Kidney tubule cell (primary cell): ENCODE measurements at regions not wholly inside any gene's neighbourhood (a gene's known extent, or its start where the extent isn't known, plus 50 kb on each side); places are given as distances from the start of the nearest gene placed in this dataset.

Experiments
- DNase-seq: peaks from one replicate; pipeline ENCODE4 v3.0.0-alpha.2; 2018; ENCODE audit warnings: low spot score

GRCh38 chr9:551986-552929 is 289.2 kb upstream of the DMRT1 start:
- DNase-seq = no peak

- no peak for DNase-seq
These were observed 286.0 kb upstream of the DMRT1 start for GRCh38 chr9:555493-555892.

- DNase-seq = no peak
These were observed 285.3 kb upstream of the DMRT1 start for GRCh38 chr9:556199-556598.

GRCh38 chr9:556675-557074 is 284.8 kb upstream of the DMRT1 start:
- no peak for DNase-seq

- peak; percentile 77 for DNase-seq
These were observed 283.8 kb upstream of the DMRT1 start for GRCh38 chr9:557601-558201.

- peak; percentile 17 for DNase-seq
These were observed 280.1 kb upstream of the DMRT1 start for GRCh38 chr9:561427-561826.

GRCh38 chr9:563200-563599 is 278.3 kb upstream of the DMRT1 start:
- DNase-seq = no peak

- DNase-seq = no peak
These were observed 276.0 kb upstream of the DMRT1 start for GRCh38 chr9:565528-565927.

GRCh38 chr9:567128-567746 is 274.3 kb upstream of the DMRT1 start:
- DNase-seq = no peak

- no peak for DNase-seq
These were observed 273.7 kb upstream of the DMRT1 start for GRCh38 chr9:567747-568305.

GRCh38 chr9:569296-569695 is 272.2 kb upstream of the DMRT1 start:
- DNase-seq = no peak

- no peak for DNase-seq
These were observed 271.3 kb upstream of the DMRT1 start for GRCh38 chr9:570187-570586.

- DNase-seq = peak; percentile 23
These were observed 270.4 kb upstream of the DMRT1 start for GRCh38 chr9:571066-571465.

GRCh38 chr9:571741-572140 is 269.8 kb upstream of the DMRT1 start:
- DNase-seq = no peak

GRCh38 chr9:573691-574410 is 267.6 kb upstream of the DMRT1 start:
- peak; percentile 88 for DNase-seq

- DNase-seq = no peak
These were observed 266.4 kb upstream of the DMRT1 start for GRCh38 chr9:575139-575538.

GRCh38 chr9:580652-581342 is 260.7 kb upstream of the DMRT1 start:
- no peak for DNase-seq

- DNase-seq = peak; percentile 39
These were observed 259.6 kb upstream of the DMRT1 start for GRCh38 chr9:581673-582497.

GRCh38 chr9:582775-583174 is 258.7 kb upstream of the DMRT1 start:
- DNase-seq = no peak

- DNase-seq = no peak
These were observed 254.0 kb upstream of the DMRT1 start for GRCh38 chr9:587527-587926.

- DNase-seq = no peak
These were observed 252.5 kb upstream of the DMRT1 start for GRCh38 chr9:588981-589380.
